Hematopoietic multipotent progenitor cell (in vitro differentiated cells): ENCODE measurements at regions not wholly inside any gene's neighbourhood (a gene's known extent, or its start where the extent isn't known, plus 50 kb on each side); places are given as distances from the start of the nearest gene placed in this dataset.

Source experiments
- DNase-seq, 3 donors: peaks; one replicate each; pipeline ENCODE4 v3.0.0-alpha.2; 2011 to 2015; ENCODE audit warnings: low read depth in 2 of 3, low spot score in 2 of 3

DNA sequence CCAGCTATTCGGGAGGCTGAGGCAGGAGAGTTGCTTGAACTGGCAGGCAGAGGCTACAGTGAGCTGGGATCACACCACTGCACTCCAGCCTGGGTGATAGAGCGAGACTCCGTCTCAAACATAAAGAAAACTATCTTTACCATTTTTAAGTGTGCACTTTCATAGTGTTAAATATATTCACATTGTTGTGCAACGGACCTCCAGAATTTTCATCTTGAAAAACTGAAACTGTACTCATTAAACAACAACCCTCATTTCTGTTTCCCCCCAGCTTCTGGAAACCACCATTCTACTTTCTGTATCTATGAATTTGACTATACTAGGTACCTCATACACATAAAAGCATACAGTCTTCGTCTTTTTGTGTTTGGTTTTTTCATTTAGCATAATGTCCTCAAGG, 375.1 kb downstream of the SHQ1 start:
- DNase-seq, result no peak

DNA sequence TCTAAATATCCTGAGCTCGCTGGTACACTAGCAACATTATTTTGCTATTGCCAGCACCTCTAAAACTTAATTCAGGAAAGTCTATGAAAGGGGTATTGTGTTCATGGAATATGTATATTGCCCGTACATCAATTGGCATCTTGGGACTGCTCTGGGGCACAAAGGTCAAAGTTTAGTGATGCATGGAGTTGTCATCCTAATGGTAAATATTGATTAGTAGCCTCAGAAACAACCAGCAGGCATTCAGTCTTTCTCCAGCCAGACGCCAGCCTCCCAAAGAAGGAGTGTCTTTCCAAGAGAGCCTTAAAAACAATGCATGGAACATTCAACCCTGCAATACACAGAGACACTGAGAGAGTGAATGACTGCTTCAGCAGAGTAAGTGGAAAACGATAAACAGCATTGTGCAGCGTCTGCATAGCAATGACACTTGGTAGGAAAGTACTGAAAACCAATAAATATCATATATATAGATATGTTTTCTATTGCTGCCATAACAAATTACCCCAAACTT, 377.3 kb downstream of the SHQ1 start:
- no peak for DNase-seq

DNA sequence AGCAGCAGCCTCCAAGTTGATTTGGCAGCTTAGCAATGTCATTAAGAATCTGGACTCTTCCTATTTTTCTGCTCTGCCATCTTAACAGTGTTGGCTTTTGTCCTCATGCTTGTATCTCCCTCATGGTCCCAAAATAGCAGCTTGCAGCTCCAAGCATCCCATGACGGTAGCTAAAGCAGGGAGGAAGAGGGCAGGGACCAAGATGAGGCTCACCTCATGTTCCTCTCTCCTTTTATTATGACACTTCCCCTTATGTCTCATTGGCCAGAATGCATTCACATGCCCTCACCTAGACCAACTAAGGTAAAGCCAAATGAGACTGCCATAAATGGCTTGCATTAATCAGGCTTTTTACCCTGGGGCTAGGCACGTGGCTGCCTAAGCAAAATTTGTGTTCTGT, 382.4 kb downstream of the SHQ1 start:
- DNase-seq, result no peak

DNA sequence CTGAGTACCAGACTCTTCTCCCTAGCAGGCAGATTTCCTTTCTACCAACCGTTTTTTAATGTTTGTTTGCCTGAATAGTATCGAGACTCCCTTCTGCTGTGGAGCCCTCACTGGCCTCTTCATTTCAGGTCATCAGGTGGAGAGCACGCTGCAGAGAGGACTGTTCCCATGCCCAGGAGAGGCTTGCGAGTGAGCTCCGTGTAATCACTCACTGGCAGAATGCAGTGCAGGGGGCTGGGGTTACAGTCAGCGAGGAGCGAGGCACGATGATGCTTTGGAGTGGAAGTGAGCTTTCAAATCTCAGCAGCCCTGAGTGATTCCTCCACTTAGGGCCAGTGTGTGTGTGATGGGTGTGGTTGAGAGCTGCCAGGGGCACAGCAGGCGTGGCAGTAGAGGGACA, 385.2 kb downstream of the SHQ1 start:
- no peak for DNase-seq

DNA sequence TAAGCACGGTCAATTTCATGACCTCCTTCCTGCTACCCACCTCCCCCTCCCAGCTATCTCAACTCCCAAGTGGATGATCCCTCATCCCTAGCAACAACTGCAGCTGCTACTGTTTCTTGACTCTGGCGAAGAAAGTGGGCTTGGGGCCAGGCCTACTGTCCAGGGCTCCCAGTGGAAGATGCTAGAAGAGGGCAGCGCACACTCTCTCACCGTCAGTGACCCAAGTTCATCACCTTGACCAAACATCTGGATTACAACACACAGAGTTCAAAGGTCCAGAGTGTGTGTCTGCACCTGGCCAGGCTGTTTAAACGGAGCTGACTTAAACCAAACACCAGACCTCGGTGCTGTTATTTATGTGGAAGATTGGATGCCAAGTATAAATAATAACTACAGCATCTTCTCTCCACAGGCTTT, 385.6 kb downstream of the SHQ1 start:
- DNase-seq, result no peak

DNA sequence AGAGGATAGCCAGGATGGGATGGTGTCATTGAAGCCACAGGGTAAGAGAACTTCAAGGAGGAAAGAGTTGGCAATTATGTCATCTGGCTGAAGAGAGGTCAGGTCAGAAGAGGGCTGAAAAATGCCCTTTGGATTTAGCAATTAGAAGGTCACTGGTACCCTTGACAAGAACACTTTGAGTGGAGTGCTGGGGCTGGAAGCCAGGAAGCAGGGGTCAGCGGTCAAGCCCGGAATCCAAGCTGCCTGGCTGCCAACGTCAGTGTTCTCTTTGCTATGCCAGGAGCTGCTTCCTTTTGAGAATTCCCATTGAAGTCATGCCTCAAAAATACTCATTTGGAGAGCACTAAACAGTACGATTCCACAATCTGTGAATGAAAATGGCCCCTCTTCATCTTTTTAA, 386.5 kb downstream of the SHQ1 start:
- DNase-seq, result no peak

DNA sequence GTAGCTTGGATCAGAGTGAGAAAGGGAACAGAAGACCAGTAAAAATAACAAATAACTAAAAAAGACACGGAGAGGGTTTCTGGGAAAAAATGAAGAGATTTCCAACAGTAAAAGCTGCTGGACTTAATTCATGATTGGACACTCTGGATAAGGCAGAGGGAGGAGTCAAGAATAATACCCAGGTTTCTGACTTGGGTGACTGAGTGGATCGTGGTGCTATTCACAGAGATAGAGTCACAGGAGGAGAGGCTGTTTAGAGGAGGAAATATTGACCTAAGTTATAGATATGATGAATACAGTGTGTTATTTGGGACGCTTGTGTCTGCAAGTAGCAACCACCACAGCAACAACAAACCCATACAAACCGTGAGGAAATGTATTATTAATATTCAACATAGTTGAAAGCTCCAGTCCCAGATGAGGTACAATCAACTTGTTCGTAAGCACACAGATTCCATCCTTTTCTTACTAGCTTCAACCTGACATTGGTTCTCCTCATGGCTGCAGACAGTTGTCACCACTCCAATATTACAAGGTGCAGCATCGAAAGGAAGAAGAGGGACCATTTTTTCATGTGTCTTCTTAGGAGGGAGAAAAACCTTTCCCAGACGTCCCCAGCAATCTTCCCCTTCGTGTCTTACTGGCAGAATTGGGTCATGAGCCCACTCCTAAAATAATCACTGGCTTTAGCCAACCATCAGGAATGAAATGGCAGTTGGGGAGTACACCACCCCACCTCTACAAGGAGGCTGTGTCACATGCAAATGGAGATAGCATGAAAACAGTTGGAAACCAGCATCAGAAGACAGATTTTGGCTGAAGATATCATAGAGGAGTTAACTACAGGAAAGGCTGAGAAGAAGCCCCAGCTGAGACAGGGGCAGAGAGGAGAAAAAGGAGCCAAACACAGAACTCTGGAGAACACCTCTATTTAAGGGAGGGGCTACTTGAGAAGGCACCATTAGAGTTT, 387.8 kb downstream of the SHQ1 start:
- DNase-seq, result no peak

DNA sequence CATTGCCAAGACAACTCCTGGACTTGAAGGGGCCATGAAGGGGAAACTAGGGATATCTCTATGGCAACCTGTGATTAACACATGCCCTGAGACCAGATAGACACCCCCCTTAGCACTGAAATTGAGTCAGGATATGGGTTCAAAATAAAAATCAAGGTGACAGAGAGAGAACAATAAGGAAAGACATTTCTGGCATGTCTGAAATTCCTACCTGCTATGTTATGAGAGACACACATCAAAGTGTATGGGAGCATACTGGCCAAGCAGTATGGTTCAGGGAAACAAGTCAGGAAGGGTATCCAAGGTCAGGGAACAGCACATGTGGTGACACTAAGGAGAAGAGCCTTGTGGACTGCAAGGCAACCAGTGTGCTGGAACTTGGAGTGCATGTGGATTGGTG, 388.7 kb downstream of the SHQ1 start:
- no peak for DNase-seq

DNA sequence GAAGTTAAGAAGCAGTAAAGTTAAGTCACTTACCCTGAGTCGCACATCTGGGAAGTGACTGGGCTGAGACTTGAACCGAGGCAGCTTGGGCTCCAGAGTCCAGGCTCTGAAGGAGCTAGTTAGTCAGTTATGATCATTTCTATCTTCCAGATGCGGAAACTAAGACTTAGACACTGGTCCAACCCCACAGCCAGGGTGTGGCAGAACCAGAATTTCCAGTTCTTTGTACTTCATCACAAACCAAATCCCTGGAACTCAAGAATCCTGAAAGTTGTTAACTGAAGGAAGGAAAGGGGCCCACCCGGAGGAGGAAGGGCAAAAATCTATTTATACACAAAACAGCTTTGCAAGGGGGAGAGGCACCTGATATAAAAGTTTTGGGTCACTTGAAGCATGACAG, 389.9 kb downstream of the SHQ1 start:
- DNase-seq, result no peak

DNA sequence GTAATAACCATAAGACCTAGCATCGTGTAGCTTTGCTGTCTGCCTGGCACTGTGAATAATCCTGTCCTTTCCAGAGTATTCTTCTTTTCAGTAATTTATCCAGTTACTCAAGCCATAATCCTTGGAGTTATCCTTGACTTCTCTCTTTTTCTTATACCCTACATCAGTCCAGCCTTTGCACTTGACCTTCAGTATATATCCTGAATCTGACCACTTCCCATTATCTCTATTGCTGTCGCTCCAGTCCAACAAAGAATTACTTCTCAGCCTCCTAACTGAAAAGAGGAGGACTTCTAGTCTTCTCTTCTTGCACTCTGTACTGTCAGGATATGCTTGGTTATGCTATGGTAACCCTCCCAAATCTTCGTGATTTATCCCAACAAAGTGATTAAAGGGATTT, 393.8 kb downstream of the SHQ1 start:
- no peak for DNase-seq

DNA sequence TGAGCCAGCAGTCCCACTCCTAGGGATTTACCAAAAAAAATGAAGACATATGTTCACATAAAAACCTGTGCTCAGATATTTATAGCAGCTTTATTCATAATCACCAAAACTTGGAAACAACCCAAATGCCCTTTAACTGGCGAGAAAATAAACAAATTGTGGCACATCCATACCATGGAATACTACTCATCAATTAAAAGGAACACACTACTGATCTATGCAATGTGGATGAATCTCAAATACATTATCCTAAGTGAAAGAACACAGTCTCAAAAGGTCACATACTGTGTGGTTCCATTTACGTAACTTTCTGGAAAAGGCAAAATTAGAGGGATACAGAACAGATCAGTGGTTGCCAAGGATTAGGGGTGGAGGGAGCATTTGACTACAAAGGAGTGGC, 394.5 kb downstream of the SHQ1 start:
- no peak for DNase-seq

DNA sequence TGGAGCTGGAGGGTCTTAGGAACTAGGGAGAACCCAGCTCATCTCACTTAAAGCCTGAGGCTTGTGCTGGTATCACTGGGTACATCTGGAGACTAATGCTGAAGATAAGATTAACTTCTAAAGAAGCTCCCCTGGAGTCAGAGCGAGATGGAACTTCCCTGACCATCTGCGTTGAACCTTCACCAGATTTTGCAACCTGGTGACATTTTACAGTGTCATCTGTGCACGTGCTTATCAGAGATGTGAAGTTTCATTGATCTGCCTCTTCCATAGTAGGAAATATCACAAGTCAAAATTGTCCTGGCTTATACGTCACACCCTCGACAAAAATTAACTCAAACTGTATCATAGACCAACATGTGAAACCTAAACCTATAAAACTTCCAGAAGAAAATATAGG, 395.5 kb downstream of the SHQ1 start:
- DNase-seq, result no peak

DNA sequence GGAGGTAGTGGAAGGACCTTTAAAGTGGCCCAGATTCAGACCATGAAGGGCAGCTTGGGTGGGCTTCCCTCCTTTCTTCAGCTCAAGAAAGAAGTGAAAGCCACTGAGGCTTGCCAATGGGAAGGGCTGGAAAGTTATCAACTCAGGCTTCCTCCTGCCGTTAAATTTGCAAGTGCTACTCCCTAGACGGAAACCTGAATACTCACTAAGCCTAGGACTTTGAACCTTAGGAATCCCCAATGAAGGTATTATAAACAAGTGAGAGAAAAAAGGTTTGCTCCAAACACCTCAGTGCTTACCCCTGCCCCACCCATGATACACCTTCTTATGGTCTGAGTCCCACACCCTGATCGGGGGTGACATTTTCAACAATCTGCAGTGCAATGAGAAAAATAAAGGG, 396.4 kb downstream of the SHQ1 start:
- no peak for DNase-seq

DNA sequence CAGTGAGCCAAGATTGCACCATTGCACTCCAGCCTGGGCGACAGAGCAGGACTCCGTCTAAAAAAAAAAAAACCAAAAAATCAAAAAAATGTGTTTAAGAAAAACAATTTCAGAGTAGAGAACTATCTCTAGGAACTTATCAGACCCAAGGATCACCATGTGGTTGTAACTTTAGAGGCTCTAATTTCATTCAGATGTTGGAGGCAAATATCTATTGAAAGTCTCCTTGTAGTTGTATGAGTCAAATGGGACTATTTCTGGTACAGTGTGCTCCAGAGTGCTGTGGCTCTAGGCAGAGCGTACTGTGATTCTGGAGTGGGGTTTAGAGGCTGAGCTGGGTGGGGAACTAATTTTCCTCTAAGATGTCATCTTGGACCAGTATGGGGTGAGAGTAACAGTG, 398.7 kb downstream of the SHQ1 start:
- DNase-seq, result no peak

DNA sequence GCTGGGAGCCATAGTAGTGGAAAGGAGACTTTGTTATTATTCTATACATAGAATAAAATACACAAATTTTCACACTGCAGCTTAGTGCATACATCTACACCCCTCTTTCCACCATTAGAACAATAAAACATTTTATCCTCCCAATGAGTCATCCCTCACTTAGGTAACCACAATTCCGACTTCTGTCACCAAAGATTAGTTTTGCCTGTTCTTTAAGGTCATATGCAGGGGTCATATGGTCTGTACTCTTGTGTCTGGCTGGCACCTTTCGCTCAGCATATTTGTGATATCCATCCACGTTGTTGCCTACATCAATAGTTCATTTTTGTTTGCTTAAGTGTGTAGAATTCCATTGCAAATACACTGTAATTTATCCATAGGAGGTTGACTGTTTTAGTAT, 399.4 kb downstream of the SHQ1 start:
- no peak for DNase-seq

DNA sequence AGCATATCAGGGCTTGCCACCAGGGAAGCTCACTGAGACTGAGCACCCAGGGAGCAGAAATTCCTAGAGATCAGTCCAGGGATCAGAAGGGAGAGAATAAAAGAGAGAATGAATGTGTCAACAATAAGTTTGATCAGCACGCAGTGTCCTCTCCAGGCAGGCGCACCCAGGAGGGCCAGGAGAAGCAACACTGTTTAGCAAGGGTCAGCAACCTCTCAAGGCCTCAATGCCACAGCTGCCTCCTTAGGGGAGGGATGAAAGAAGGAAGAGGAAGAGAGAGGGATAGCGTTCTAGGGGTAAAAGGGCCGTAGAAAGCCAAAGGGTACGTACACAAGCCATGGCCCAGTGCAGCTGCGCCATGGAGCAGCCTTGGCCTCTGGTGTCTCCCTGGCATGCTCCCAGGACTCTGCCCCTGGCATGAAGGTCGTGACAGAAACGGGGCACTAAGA, 399.8 kb downstream of the SHQ1 start:
- DNase-seq, result no peak

DNA sequence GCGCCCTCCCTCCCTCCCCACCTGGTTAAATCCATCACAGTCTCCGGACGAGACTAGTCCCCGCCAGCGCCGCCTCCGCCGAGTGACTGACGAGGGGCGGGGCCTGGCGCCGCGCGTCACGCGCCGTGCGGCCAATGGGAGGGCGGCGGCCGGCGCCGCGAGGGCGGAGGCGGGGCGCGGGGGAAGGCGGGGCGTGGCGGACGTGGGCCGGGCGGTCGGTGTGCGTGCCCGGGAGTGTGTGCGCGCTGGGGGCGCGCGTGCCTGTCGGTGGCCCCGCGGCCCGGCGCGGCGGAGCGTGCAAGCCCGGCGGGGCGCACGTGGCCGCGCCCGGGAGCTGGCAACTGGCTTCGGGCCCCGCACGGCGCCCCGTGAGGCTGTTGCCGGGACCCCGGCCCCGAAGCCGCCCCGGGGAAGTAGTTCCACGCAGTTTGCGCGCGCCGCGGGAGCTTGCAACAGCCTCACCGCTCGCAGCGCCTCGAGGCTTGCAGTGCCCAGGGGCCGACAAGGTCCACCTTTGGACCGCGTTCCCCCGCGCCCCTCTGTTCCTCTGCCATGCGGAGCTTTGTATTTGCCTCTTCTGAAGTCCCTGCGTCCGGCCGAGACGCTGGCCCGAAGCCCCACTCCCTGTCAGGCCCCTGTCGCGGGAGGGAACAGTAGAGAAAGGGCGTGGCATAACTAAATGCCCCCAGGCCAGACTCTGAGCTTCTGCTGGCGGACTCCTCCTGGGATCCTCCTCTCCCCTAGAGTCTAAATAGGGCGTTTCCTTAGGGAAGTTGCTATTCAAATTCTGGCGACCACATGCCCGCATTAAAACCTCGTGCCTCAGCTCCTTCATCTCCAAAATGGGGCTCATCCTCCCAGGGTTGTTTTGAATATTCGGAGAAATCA, 400.9 kb downstream of the SHQ1 start:
- DNase-seq, result peak; percentile 90 to 94 (median 92)

DNA sequence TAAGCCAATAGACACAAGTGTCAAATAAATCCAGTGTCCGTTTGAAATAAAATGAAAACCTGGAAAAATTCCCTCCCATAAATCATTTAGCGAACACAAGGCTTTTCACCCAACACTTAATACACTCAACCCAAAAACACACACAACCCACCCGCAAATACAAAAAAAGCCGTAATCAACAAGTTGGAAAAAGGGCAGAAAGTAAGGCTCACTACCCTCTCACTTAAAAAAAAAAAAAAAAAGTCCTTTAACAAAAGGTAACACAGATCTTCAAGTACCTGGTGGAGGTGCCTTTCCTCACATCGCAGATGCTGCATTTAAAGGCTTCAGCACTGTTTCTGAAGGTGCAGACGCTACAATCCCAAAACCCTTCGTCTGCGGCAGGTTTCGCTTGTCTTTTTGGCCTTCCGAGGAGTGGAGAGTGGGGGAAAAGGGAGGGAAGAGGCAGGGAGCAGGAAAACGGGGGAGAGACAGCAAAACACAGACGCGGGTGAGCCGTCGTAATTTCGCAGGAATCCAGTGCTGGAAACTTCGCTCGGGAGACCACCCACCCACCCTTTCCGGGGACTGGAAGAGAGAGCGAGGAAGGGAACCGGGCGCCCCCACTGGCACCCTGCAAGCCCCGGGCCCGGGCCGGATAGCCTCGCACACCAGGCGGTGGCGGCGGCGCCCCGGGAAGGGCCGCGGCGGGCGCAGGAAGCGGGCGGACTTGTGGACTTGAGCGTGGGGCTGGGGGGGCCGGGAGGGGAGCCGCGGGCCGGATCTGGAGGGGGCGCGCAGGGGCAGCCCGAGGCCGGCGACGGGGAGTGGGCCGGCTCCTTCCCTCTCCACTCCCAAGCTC, 401.8 kb downstream of the SHQ1 start, which contains the start of gene RYBP:
TSS of gene RYBP (minus strand) at position 404 of the 841 bp plus-strand sequence.
- peak in 2 of 3 donors; percentile 13 to 35 for DNase-seq

DNA sequence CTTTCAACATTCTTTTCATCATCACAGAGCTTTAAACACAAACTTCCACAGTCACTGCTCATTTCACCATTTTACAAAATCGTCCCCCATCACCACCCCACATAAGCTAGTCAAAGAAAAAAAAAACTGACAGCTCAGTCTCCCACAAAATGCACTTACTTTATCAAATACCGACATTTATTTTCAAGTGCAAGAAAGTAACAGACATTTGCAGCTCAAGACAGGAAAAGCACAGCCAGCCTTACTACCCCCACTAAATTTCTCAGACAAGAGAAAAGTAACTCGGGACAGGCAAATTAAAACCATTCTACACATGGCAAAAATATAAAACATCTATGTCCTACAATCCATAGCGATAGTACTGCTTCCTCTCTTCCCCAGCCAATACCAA, 402.4 kb downstream of the SHQ1 start:
- no peak for DNase-seq

DNA sequence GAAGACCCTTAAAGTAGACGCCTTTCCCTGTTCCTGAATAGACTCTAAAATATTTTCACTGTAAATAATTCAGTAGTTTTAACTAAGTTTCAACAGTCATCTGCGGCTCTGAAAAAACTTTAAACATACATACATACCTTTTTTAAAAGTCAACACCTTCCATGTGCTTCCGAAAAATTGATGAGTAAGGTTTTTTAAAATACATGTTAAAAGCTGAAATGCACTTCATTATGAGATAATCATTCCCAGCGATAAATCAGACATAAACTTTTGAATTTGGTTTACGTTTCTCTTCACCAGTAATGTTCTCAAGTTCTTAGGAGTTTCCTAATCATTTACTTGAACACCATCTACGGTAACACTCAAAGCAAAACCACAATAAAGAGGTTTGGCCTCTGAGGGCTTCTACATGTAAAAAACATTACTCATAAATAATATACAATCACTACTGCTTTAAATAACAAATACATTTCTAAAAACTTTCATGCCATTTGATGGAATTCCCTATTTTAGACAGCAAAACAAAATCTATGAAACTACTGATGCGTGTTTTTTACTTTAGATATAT, 403.5 kb downstream of the SHQ1 start:
- DNase-seq, result no peak
